ENCODE measurements at regions not wholly inside any gene's neighbourhood (a gene's known extent, or its start where the extent isn't known, plus 50 kb on each side); places are given as distances from the start of the nearest gene placed in this dataset.

DNA sequence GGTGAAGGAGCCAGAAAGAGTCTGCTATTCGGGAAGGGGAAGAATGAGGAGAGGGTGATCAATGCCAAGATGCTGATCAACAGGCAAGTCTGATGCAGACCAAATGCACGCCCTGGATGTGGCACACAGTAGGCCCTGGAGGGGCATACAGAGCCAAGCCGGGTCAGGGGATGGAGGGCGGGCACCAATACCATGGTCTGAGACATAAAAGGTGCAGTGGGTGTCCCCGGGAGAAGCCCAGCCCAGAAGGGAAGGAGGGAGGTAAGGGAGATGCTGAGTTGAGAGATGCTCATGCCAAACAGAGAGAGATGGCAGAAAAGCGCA lies 66.6 kb upstream of the ID2 start:
- TF ChIP-seq POLR2A (IDR thresholded peaks at IDR 0.05) = no peak
- TF ChIP-seq, protein P1, sequence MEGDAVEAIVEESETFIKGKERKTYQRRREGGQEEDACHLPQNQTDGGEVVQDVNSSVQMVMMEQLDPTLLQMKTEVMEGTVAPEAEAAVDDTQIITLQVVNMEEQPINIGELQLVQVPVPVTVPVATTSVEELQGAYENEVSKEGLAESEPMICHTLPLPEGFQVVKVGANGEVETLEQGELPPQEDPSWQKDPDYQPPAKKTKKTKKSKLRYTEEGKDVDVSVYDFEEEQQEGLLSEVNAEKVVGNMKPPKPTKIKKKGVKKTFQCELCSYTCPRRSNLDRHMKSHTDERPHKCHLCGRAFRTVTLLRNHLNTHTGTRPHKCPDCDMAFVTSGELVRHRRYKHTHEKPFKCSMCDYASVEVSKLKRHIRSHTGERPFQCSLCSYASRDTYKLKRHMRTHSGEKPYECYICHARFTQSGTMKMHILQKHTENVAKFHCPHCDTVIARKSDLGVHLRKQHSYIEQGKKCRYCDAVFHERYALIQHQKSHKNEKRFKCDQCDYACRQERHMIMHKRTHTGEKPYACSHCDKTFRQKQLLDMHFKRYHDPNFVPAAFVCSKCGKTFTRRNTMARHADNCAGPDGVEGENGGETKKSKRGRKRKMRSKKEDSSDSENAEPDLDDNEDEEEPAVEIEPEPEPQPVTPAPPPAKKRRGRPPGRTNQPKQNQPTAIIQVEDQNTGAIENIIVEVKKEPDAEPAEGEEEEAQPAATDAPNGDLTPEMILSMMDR (IDR thresholded peaks at IDR 0.05) = no peak
- Histone ChIP-seq H3K27me3 (no peaks in the 10 kb centered on the region), H3K27ac (no peak overlapping the region), H3K4me1 (no peaks in the 10 kb centered on the region), H3K4me3 (no peak overlapping the region), H3K9me3 (no peaks in the 10 kb centered on the region), H3K36me3 (no peaks in the 10 kb centered on the region)
- no peak for DNase-seq
- intact Hi-C loops (cut with DNase I; ENCODE audit: low total_unique reads) = no loop called here

DNA sequence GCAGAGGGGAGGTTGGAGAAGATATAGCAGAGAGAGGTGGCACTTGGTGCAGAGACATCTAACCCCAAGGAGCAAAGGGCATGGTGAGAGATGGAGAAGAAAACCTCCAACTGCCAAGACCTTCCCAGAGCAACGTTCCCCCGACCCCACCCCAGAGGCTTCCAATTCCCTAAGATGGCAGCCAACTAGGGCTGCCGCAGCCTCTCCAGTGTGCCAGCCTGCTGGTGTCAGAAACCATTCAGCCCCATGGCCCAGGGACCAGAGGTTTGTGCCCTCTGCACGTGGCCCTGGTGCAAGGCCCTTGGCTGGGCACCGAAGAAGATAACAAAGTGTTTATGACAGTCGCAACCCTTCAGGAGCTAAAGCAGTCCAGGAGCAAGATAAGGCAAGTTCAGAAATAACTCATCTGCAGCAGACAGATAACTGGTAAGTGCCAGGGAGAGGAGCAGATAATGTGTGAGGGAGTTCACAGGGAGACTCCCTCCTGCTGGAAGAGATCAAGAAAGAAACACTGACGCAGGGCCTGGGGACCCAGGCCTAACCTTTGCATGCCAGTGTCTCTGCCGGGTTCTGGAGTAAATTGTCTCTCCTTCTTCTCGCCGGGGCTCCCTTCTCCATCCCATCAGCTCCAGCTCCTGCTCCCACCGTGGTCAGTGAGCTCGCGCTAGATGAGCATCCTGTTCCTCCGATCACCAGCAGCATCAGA lies 66.1 kb upstream of the ID2 start:
- Histone ChIP-seq H3K27ac (no peak overlapping the region), H3K4me3 (no peak overlapping the region), H3K27me3 (no peaks in the 10 kb centered on the region), H3K4me1 (peaks cover 0 to 4% of the 10 kb centered on the region in 2 donors), H3K9me3 (no peaks in the 10 kb centered on the region), H3K36me3 (no peaks in the 10 kb centered on the region)
- no peak for DNase-seq
- TF ChIP-seq, protein P1 (IDR thresholded peaks at IDR 0.05) = no peak
- TF ChIP-seq POLR2A (IDR thresholded peaks at IDR 0.05) = no peak
- intact Hi-C loops (cut with DNase I; ENCODE audit: low total_unique reads) = no loop called here

DNA sequence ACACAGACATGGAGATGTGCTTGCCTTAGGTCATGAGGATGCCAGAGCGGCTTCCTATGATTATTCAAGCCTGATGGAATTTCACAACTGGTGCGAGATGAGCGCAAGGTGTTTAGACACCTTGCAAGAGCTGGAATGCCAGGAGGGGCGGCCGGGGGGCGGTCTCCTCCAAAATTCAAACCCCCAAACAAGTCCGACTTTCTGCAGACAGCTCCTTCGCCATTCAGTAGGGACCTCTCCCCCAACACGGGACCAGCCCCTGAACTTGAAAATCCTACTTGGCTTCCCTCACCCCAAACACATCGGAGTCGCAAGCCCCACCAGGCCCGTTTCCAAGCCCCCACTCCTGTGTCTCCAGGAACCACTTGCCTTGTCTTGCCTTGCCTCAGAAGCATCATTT lies 64.8 kb upstream of the ID2 start:
- H3K4me3 ChIP-seq = no peak overlapping the region
- peaks cover 4 to 6% of the 10 kb centered on the region in 2 donors for H3K4me1 ChIP-seq
- intact Hi-C loops (cut with DNase I; ENCODE audit: low total_unique reads) = no loop called here
- DNase-seq = no peak
- no peaks in the 10 kb centered on the region for H3K36me3 ChIP-seq
- no peaks in the 10 kb centered on the region for H3K9me3 ChIP-seq
- no peak for TF ChIP-seq POLR2A (IDR thresholded peaks at IDR 0.05)
- TF ChIP-seq, protein P1 (IDR thresholded peaks at IDR 0.05) = no peak
- no peak overlapping the region for H3K27ac ChIP-seq
- H3K27me3 ChIP-seq = no peaks in the 10 kb centered on the region

DNA sequence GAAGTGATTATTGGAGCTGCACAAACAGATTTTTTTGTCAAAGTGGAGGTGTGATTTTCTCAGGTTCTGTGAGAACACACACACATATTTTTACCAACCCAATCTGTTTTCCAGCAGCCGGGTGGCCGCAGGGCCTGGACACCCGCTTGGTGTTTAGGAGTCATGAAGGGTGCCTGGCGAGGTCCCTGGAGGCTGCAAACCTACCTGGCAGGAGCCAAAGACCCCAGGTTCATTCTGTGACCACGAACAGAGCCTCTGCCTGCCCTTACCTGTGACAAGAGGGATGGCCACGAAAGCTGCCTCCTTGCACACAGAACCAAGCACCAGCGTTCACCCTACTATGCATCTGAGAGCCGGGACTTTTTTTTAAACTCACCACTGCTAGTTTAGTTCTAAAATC lies 64.3 kb upstream of the ID2 start:
- Histone ChIP-seq H3K4me3 (no peak overlapping the region), H3K27me3 (no peaks in the 10 kb centered on the region), H3K9me3 (no peaks in the 10 kb centered on the region), H3K36me3 (no peaks in the 10 kb centered on the region), H3K27ac (no peak overlapping the region), H3K4me1 (peaks cover 4 to 6% of the 10 kb centered on the region in 2 donors)
- intact Hi-C loops (cut with DNase I; ENCODE audit: low total_unique reads) = no loop called here
- DNase-seq = no peak
- no peak for TF ChIP-seq POLR2A (IDR thresholded peaks at IDR 0.05)
- TF ChIP-seq, protein P1 (IDR thresholded peaks at IDR 0.05) = no peak

DNA sequence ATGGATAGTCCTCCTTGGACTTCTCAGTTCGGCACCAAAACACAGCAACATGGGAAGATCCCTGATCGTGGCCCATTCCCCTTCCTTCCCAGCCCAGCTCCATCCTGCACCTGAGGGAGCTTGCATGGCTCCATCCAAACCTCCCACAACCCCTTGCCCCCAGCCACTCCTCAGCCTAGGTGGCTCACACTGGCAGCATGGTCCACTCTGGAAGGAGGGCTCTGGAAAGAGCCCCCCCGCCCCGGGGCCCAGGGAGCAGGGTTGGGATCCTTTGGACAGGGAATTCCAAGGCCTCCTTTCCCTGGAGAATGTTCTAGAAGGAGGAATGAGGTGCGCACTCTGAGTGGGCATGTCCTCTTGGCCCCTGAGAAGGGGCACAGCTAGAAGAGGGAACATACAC lies 62.8 kb upstream of the ID2 start:
- Histone ChIP-seq H3K4me3 (no peak overlapping the region), H3K27ac (no peak overlapping the region), H3K9me3 (no peaks in the 10 kb centered on the region), H3K4me1 (peaks cover 4 to 6% of the 10 kb centered on the region in 2 donors), H3K27me3 (no peaks in the 10 kb centered on the region), H3K36me3 (no peaks in the 10 kb centered on the region)
- intact Hi-C loops (cut with DNase I; ENCODE audit: low total_unique reads) = no loop called here
- DNase-seq = no peak
- TF ChIP-seq, protein P1 (IDR thresholded peaks at IDR 0.05) = no peak
- TF ChIP-seq POLR2A (IDR thresholded peaks at IDR 0.05) = no peak
